KMS-11 (cell line): ENCODE measurements at regions not wholly inside any gene's neighbourhood (a gene's known extent, or its start where the extent isn't known, plus 50 kb on each side); places are given as distances from the start of the nearest gene placed in this dataset.

Experiments used
- H2AFZ ChIP-seq: fragments of 200-600 bp; sonication (generic); 2 replicates; pipeline ENCODE4 v1.6.1; 2016; ENCODE audit warnings: antibody characterized with exemption, mixed run types, low read depth
- H3K27ac ChIP-seq: fragments of 200-600 bp; sonication (generic); 2 replicates; pipeline ENCODE4 v1.6.1; 2016; ENCODE audit warnings: mild to moderate bottlenecking, mixed run types
- H3K27me3 ChIP-seq: fragments of 200-600 bp; sonication (generic); 2 replicates; pipeline ENCODE4 v1.6.1; 2017; ENCODE audit warnings: mild to moderate bottlenecking, low read depth, mixed run types, moderate library complexity; ENCODE audit not compliant: insufficient read depth
- H3K36me3 ChIP-seq: fragments of 200-600 bp; sonication (generic); 2 replicates; pipeline ENCODE4 v1.6.1; 2017; ENCODE audit warnings: mild to moderate bottlenecking, mixed run types; ENCODE audit not compliant: insufficient read depth
- H3K4me1 ChIP-seq: fragments of 200-600 bp; sonication (generic); 2 replicates; pipeline ENCODE4 v1.6.1; 2016; ENCODE audit warnings: mild to moderate bottlenecking, low read depth, mixed run types; ENCODE audit not compliant: poor library complexity, severe bottlenecking
- H3K4me2 ChIP-seq: fragments of 200-600 bp; sonication (generic); 2 replicates; pipeline ENCODE4 v1.7.0; 2016; ENCODE audit warnings: mild to moderate bottlenecking, mixed run types
- H3K4me3 ChIP-seq: fragments of 200-600 bp; sonication (generic); IDR thresholded peaks from 2 replicates; pipeline ENCODE4 v1.6.1; 2017; ENCODE audit warnings: low read depth, low read length, mixed read lengths; ENCODE audit not compliant: insufficient read depth
- H3K79me2 ChIP-seq: fragments of 200-600 bp; sonication (generic); 2 replicates; pipeline ENCODE4 v1.6.1; 2016; ENCODE audit warnings: low read depth, mixed run types; ENCODE audit not compliant: insufficient read depth
- H3K9ac ChIP-seq: fragments of 200-600 bp; sonication (generic); 2 replicates; pipeline ENCODE4 v1.6.1; 2016; ENCODE audit warnings: mild to moderate bottlenecking, mixed run types
- H4K20me1 ChIP-seq: fragments of 200-600 bp; sonication (generic); 2 replicates; pipeline ENCODE4 v1.6.1; 2016; ENCODE audit warnings: mild to moderate bottlenecking, mixed run types; ENCODE audit not compliant: insufficient read depth
- CTCF ChIP-seq: fragments of 200-600 bp; sonication (generic); conservative IDR thresholded peaks from 2 replicates; pipeline ENCODE4 v1.6.1; 2017; ENCODE audit warnings: low read depth, mild to moderate bottlenecking, antibody characterized with exemption, low read length, moderate library complexity, mixed read lengths

GRCh38 chr4:81913427-81913879, 441.7 kb upstream of the RASGEF1B start:
- Histone ChIP-seq H3K4me2 (no peak overlapping the region), H3K4me1 (peaks cover 19% of the 10 kb centered on the region), H3K9ac (no peak overlapping the region), H4K20me1 (no peaks in the 10 kb centered on the region), H2AFZ (no peak overlapping the region), H3K36me3 (no peaks in the 10 kb centered on the region), H3K27ac (no peak overlapping the region), H3K79me2 (no peaks in the 10 kb centered on the region), H3K4me3 (no peak overlapping the region), H3K27me3 (no peaks in the 10 kb centered on the region)
- peak; percentile 70 for TF ChIP-seq CTCF

DNA sequence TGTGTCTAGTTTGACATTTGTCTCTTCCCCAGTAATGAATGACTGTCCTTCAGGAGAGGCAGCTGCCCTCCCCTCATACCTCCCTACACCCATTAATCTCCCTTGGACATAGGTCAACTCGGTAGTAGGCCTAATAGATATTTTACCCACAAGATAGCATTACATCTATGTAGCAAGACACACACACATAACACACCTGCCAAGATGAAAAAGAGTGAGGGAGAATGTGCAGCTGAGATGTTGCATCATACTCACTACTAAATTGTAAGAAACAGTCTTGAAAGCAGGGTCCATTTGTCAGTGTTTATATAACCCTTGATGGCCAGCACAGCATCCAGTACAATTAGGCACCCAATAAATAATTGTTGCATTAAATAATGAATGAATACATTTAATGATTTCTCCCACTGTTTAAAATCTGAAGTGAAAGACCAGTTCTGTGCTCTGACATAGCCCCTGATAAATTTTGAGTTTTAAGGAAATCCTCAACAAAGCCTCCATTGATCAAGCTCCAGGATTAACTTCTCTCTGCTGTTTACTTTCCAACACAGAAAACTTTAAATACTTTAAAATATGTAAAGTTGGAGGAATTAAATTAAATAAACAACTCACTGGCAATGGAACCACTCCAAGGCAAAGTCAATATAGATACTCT, 440.8 kb upstream of the RASGEF1B start:
- Histone ChIP-seq H3K4me2 (no peak overlapping the region), H3K27ac (no peak overlapping the region), H3K79me2 (no peaks in the 10 kb centered on the region), H2AFZ (no peak overlapping the region), H3K36me3 (no peaks in the 10 kb centered on the region), H3K9ac (no peak overlapping the region), H3K4me1 (peaks cover 19% of the 10 kb centered on the region), H3K27me3 (no peaks in the 10 kb centered on the region), H4K20me1 (no peaks in the 10 kb centered on the region), H3K4me3 (no peak overlapping the region)
- TF ChIP-seq CTCF: no peak

DNA sequence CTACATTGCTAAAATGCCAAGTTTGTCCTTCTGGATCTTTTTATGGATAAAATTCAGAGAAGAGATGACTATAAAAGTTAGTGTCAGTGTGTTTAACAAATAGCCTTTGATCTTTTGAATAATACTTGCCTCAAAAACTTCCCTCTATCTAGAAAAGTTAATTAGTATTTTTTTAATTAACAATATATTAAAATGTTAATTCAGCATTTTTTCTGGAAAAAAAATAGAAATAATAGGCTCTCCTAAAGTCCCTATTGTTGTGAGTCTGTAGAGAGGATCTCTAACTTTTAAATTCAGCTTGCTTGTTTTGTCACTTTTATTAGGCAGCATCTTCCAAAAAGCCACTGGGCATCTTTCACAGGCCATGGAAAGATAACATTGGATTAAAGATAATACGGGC, 435.2 kb upstream of the RASGEF1B start:
- Histone ChIP-seq H3K79me2 (no peaks in the 10 kb centered on the region), H3K27ac (no peak overlapping the region), H4K20me1 (no peaks in the 10 kb centered on the region), H3K4me1 (peaks cover 13% of the 10 kb centered on the region), H3K4me2 (no peak overlapping the region), H3K4me3 (no peak overlapping the region), H2AFZ (no peak overlapping the region), H3K27me3 (no peaks in the 10 kb centered on the region), H3K9ac (no peak overlapping the region), H3K36me3 (no peaks in the 10 kb centered on the region)
- TF ChIP-seq CTCF: no peak

- H3K9ac ChIP-seq: no peak overlapping the region
- H3K27ac ChIP-seq: no peak overlapping the region
- peaks cover 12% of the 10 kb centered on the region for H3K4me1 ChIP-seq
- no peaks in the 10 kb centered on the region for H3K27me3 ChIP-seq
- no peak overlapping the region for H3K4me2 ChIP-seq
- H2AFZ ChIP-seq: no peak overlapping the region
- H3K4me3 ChIP-seq: no peak overlapping the region
- no peak for TF ChIP-seq CTCF
- H4K20me1 ChIP-seq: no peaks in the 10 kb centered on the region
- H3K36me3 ChIP-seq: no peaks in the 10 kb centered on the region
- H3K79me2 ChIP-seq: no peaks in the 10 kb centered on the region
Measured at GRCh38 chr4:81905971-81906370, 434.3 kb upstream of the RASGEF1B start.
